GM12891 (cell line): ENCODE measurements at regions not wholly inside any gene's neighbourhood (a gene's known extent, or its start where the extent isn't known, plus 50 kb on each side); places are given as distances from the start of the nearest gene placed in this dataset.
"Not testable (repeated sequence)": the region's sequence is repeated elsewhere in the genome, so short reads cannot be mapped to it uniquely, and the experiment has no call there.

Source experiments
- DNase-seq: peaks from one replicate; pipeline ENCODE4 v3.0.0; 2011; ENCODE audit warnings: low spot score; ENCODE audit not compliant: insufficient read length
- FAIRE-seq: peaks from 2 replicates; lab custom pipeline; 2011; peaks lifted over from hg19 to GRCh38; lab: Jason Lieb, UNC
- PAX5 ChIP-seq: IDR thresholded peaks from 2 replicates; pipeline ENCODE4 v1.6.1; 2011; ENCODE audit warnings: low read length, moderate library complexity, mild to moderate bottlenecking; ENCODE audit not compliant: insufficient read depth, severe bottlenecking
- POLR2A ChIP-seq: IDR thresholded peaks from 2 replicates; pipeline ENCODE4 v1.6.1; 2011; ENCODE audit warnings: low read depth, low read length, control low read depth
- POLR2AphosphoS5 ChIP-seq: IDR thresholded peaks from 2 replicates; pipeline ENCODE4 v1.6.1; 2011; ENCODE audit warnings: low read depth, low read length, control low read depth
- POU2F2 ChIP-seq: IDR thresholded peaks from 2 replicates; pipeline ENCODE4 v1.6.1; 2011; ENCODE audit warnings: low read depth, mild to moderate bottlenecking, control low read depth, low read length, moderate library complexity
- SPI1 ChIP-seq: IDR thresholded peaks from 2 replicates; pipeline ENCODE4 v1.6.1; 2011; ENCODE audit warnings: low read depth, low read length, control low read depth
- TAF1 ChIP-seq: IDR thresholded peaks from 2 replicates; pipeline ENCODE4 v1.6.1; 2011; ENCODE audit warnings: low read depth, low read length, control low read depth

GRCh38 chrY:7860781-7861614 is 949.4 kb upstream of the AMELY start:
- DNase-seq (no peak), FAIRE-seq (no peak)
- no peak for TF ChIP-seq POU2F2
- no peak for TF ChIP-seq TAF1
- no peak for TF ChIP-seq POLR2A
- TF ChIP-seq SPI1 = no peak
- no peak for TF ChIP-seq PAX5
- no peak for TF ChIP-seq POLR2AphosphoS5

GRCh38 chrY:7850191-7850590 is 938.6 kb upstream of the AMELY start:
- no peak for FAIRE-seq
- TF ChIP-seq SPI1 (no peak), POLR2A (no peak), POLR2AphosphoS5 (no peak), PAX5 (no peak), POU2F2 (no peak), TAF1 (no peak)
- no peak for DNase-seq

GRCh38 chrY:7845776-7846175 is 934.2 kb upstream of the AMELY start:
- TF ChIP-seq POLR2A (no peak), TAF1 (no peak), PAX5 (no peak), SPI1 (no peak), POLR2AphosphoS5 (no peak)
- no peak for DNase-seq
- no peak for FAIRE-seq

- DNase-seq (no peak), FAIRE-seq (no peak)
- TF ChIP-seq TAF1 (no peak), POLR2A (no peak)
Observed at GRCh38 chrY:7837046-7837445, 925.5 kb upstream of the AMELY start.

GRCh38 chrY:7836366-7836765 is 924.8 kb upstream of the AMELY start:
- TF ChIP-seq POLR2AphosphoS5 (no peak), TAF1 (no peak), PAX5 (no peak), SPI1 (no peak), POU2F2 (no peak)
- no peak for DNase-seq
- FAIRE-seq = no peak

- DNase-seq (no peak), FAIRE-seq (no peak)
- TF ChIP-seq SPI1 (no peak), POU2F2 (no peak)
Observed at GRCh38 chrY:7835416-7835815, 923.9 kb upstream of the AMELY start.

GRCh38 chrY:7834284-7834683 is 922.7 kb upstream of the AMELY start:
- DNase-seq (no peak), FAIRE-seq (no peak)
- no peak for TF ChIP-seq POU2F2
- no peak for TF ChIP-seq TAF1
- TF ChIP-seq SPI1 = no peak
- TF ChIP-seq PAX5 = no peak
- no peak for TF ChIP-seq POLR2AphosphoS5
- no peak for TF ChIP-seq POLR2A

- not testable (repeated sequence) for FAIRE-seq, DNase-seq
Observed at GRCh38 chrY:7830881-7831280, 919.3 kb upstream of the AMELY start.

GRCh38 chrY:7826533-7826932 is 915.0 kb upstream of the AMELY start:
- DNase-seq = no peak
- FAIRE-seq = no peak
- TF ChIP-seq POLR2AphosphoS5 = no peak
- no peak for TF ChIP-seq SPI1
- no peak for TF ChIP-seq TAF1
- no peak for TF ChIP-seq POU2F2
- TF ChIP-seq PAX5 = no peak
- TF ChIP-seq POLR2A = no peak

- DNase-seq (no peak), FAIRE-seq (no peak)
- TF ChIP-seq POU2F2 (no peak), SPI1 (no peak), PAX5 (no peak), POLR2A (no peak)
Observed at GRCh38 chrY:7825874-7826273, 914.3 kb upstream of the AMELY start.
